Ishikawa (cell line): ENCODE measurements at regions not wholly inside any gene's neighbourhood (a gene's known extent, or its start where the extent isn't known, plus 50 kb on each side); places are given as distances from the start of the nearest gene placed in this dataset.

Source experiments
- CEBPB ChIP-seq: IDR thresholded peaks from 2 replicates; pipeline ENCODE4 v1.6.1; 2012
- CREB1 ChIP-seq: IDR thresholded peaks from 2 replicates; pipeline ENCODE4 v1.6.1; 2012; ENCODE audit warnings: low read depth
- EGR1 ChIP-seq: IDR thresholded peaks from 2 replicates; pipeline ENCODE4 v1.6.1; 2012
- EP300 ChIP-seq: IDR thresholded peaks from 2 replicates; pipeline ENCODE4 v1.6.1; 2012; ENCODE audit warnings: borderline replicate concordance
- FOXM1 ChIP-seq: IDR thresholded peaks from 2 replicates; pipeline ENCODE4 v1.6.1; 2012; ENCODE audit warnings: low read depth, borderline replicate concordance
- NFIC ChIP-seq: IDR thresholded peaks from 2 replicates; pipeline ENCODE4 v1.6.1; 2012
- RAD21 ChIP-seq: IDR thresholded peaks from 2 replicates; pipeline ENCODE4 v1.6.1; 2012; ENCODE audit warnings: low read depth
- TAF1 ChIP-seq: IDR thresholded peaks from 2 replicates; pipeline ENCODE4 v1.6.1; 2012; ENCODE audit warnings: low read depth, mild to moderate bottlenecking
- TCF12 ChIP-seq: IDR thresholded peaks from 2 replicates; pipeline ENCODE4 v1.6.1; 2012; ENCODE audit warnings: low read depth
- TEAD4 ChIP-seq: IDR thresholded peaks from 2 replicates; pipeline ENCODE4 v1.6.1; 2012
- YY1 ChIP-seq: IDR thresholded peaks from 2 replicates; pipeline ENCODE4 v1.6.1; 2012; ENCODE audit warnings: low read depth
- ZBTB7A ChIP-seq: IDR thresholded peaks from 2 replicates; pipeline ENCODE4 v1.6.1; 2012; ENCODE audit warnings: low read depth
- TF ChIP-seq, protein P1 (sequence below): IDR thresholded peaks from 2 replicates; pipeline ENCODE4 v1.6.1; 2012
- TF ChIP-seq, protein P2 (sequence below): IDR thresholded peaks from 2 replicates; pipeline ENCODE4 v1.6.1; 2012
- TF ChIP-seq, protein P3 (sequence below): IDR thresholded peaks from 2 replicates; pipeline ENCODE4 v1.6.1; 2012; ENCODE audit warnings: low read depth, mild to moderate bottlenecking

DNA sequence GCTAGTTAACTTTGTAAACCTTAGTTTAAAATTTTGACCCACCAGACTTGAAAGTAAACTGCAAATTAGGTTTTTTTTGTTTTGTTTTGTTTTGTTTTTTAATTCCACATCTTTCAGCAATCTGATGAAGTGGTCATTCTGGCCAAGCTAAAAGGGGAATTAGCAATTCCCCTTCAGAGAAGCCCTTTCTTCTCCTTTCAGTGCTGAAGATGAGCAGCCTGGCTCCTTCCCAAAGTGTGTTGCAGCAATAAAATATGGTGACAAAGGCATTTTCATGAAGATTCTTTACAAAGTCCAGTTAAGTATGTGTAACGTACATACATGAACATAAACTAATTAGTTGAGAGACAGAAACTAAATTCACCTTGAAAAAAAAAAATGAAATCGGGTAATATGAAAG lies 380.1 kb downstream of the NOVA1 start:
- no peak for TF ChIP-seq TAF1
- no peak for TF ChIP-seq TCF12
- no peak for TF ChIP-seq EGR1

DNA sequence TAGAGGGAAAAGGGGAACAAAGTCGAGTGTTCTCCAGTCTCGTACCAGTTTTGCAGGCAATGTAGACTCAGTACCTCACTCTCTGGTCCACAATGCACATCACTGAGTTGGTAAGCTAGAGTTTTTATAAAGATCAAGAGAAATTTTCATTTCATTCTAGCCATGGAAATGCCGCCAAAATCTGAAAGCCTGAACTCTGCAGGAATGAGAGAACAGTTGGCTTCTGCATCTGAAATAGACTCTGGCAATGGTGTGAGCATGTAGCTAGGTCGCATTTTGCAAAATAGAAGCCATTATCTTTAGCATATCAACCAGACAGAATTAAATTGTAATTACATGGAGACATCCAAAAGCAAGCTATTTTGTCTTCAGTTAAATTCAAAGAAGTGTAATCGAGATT lies 381.0 kb downstream of the NOVA1 start:
- TF ChIP-seq CREB1 (no peak), YY1 (no peak), TAF1 (no peak), EGR1 (no peak), TEAD4 (no peak), FOXM1 (no peak), EP300 (no peak), ZBTB7A (no peak), NFIC (no peak)
- TF ChIP-seq, protein P1, sequence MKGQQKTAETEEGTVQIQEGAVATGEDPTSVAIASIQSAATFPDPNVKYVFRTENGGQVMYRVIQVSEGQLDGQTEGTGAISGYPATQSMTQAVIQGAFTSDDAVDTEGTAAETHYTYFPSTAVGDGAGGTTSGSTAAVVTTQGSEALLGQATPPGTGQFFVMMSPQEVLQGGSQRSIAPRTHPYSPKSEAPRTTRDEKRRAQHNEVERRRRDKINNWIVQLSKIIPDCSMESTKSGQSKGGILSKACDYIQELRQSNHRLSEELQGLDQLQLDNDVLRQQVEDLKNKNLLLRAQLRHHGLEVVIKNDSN, result no peak

DNA sequence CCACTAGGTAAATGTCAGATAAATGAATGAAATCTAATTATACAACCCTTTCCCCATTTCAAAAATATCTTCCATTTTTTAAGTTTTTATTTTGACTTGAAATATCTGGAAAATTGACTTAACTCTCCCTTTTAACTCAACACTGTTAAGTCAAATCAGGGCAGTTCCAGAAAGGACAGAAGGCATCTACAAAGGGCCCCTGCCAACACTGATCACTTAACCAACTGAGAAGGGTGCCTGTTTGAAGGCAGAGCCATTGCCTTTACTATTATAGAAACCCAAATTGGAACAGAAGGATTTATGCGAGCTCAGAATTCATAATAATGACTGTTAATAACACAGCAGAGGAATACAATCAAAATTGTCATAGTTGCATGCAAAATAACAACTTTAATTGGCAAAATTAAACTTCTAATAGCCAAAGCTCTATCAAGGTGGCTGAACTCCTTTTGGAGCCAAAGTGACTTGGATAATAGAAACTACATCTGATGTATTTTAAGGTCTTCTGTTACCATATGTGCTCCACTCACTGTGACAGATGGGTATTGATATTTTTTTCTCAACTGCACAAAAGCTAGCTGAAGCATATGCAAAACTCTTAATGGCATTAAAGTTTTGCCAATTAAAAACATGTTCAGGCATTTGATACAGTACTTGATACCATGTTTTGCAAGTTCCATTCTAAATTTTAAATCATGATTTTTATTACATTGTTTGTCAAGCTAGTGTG lies 383.8 kb downstream of the NOVA1 start:
- TF ChIP-seq EP300 (no peak), FOXM1 (no peak), CREB1 (no peak), TAF1 (no peak), EGR1 (no peak), CEBPB (no peak), TCF12 (no peak), ZBTB7A (no peak), NFIC (no peak), TEAD4 (no peak), YY1 (no peak)
- TF ChIP-seq, protein P2, sequence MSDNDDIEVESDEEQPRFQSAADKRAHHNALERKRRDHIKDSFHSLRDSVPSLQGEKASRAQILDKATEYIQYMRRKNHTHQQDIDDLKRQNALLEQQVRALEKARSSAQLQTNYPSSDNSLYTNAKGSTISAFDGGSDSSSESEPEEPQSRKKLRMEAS, result no peak
- TF ChIP-seq, protein P1, result no peak
- TF ChIP-seq, protein P3, sequence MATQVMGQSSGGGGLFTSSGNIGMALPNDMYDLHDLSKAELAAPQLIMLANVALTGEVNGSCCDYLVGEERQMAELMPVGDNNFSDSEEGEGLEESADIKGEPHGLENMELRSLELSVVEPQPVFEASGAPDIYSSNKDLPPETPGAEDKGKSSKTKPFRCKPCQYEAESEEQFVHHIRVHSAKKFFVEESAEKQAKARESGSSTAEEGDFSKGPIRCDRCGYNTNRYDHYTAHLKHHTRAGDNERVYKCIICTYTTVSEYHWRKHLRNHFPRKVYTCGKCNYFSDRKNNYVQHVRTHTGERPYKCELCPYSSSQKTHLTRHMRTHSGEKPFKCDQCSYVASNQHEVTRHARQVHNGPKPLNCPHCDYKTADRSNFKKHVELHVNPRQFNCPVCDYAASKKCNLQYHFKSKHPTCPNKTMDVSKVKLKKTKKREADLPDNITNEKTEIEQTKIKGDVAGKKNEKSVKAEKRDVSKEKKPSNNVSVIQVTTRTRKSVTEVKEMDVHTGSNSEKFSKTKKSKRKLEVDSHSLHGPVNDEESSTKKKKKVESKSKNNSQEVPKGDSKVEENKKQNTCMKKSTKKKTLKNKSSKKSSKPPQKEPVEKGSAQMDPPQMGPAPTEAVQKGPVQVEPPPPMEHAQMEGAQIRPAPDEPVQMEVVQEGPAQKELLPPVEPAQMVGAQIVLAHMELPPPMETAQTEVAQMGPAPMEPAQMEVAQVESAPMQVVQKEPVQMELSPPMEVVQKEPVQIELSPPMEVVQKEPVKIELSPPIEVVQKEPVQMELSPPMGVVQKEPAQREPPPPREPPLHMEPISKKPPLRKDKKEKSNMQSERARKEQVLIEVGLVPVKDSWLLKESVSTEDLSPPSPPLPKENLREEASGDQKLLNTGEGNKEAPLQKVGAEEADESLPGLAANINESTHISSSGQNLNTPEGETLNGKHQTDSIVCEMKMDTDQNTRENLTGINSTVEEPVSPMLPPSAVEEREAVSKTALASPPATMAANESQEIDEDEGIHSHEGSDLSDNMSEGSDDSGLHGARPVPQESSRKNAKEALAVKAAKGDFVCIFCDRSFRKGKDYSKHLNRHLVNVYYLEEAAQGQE, result no peak

DNA sequence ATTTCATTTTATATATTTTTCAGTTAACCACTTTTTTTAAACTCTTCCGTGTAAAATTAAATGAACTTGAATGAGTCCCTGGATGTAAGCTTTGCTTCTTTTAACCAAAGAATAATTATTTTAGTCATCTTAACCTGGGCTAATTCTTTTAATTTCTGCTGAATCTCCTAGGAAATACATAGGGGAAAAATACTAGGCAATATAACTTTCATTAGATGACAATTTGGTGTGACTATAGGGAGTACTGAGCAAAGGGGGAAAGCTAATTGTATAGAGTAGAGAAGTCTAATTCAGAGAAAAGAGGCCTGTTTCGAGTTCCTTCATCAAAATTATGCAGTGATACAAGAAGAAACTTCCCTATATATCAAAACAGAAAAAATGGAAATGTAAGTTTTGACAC lies 388.1 kb downstream of the NOVA1 start:
- TF ChIP-seq RAD21 (no peak), ZBTB7A (no peak), YY1 (no peak), NFIC (no peak), TCF12 (no peak), FOXM1 (no peak), CREB1 (no peak), TAF1 (no peak), CEBPB (no peak)
- TF ChIP-seq, protein P2, result no peak

DNA sequence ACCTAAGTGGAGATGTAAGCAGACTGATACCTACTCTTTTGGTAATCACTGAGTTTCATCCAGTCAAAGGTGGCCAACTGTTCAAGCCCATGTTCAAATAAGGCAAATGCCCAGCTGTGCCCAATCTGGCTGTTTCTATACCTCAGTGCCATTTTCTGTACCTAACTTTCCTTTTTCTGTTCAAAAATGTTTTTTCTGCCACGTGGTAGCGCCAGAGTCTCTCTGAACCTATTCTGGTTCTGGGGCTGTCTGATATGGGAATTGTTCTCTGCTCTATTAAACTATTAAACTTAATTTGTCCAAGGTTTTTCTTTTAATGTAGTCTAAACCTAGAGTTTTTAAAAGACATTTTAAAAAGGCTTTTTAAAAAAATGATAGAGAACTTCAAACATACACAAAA lies 391.2 kb downstream of the NOVA1 start:
- TF ChIP-seq, protein P2, result no peak
- 0 out of 2 replicates have a peak, but pooled peaks have one; percentile 11 for TF ChIP-seq RAD21

DNA sequence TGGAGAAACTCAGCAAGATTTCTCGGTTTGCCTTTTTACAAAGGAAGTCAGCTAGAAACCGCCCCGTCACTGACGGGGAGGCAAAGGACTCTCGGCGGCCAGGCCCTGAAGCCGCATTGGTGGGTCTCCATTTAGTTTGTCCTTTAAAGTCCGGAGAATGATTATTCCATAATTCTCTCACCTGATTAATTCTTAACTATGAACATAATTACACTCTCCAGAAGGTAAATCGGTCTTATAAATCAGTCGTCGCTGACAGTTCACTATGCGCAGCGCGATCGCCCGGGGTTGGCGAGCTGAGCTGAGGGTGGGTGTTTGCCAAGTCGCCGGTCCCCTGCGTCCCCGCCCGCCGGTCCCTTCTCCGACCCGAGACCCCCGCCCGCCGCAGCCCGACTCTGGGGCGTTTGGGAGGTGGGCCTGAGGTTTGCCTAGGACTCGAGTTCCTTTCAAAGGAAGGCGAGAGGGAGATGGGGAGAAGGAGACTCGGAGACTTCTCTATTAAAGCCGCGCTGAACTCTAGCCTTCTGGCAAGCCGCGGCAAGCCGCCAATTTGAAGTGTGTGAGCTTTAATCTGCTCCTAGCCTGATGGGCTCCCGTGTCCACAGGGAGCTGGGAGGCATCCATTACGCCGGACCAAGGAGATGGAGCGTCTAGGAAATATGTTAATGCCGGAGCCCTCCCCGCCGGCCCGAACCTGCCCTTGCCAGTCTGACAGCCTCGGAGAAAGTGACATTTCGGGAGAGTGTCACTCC lies 392.9 kb downstream of the NOVA1 start:
- TF ChIP-seq EP300 (no peak), TCF12 (no peak), NFIC (no peak), RAD21 (no peak), TEAD4 (no peak), FOXM1 (no peak), CEBPB (no peak), CREB1 (no peak), TAF1 (no peak), EGR1 (no peak), YY1 (no peak), ZBTB7A (no peak)
- TF ChIP-seq, protein P3, result no peak
- TF ChIP-seq, protein P1, result no peak
- TF ChIP-seq, protein P2, result no peak
